HG03439 (cell line): ENCODE measurements at regions not wholly inside any gene's neighbourhood (a gene's known extent, or its start where the extent isn't known, plus 50 kb on each side); places are given as distances from the start of the nearest gene placed in this dataset.
"Not testable (repeated sequence)": the region's sequence is repeated elsewhere in the genome, so short reads cannot be mapped to it uniquely, and the experiment has no call there.

ENCODE experiments used
- ATAC-seq: cut with Tn5 transposase; IDR thresholded peaks from one replicate; pipeline ENCODE4 v1.9.1; 2021; ENCODE audit warnings: mild to moderate bottlenecking, moderate library complexity; ENCODE audit not compliant: unreplicated experiment

DNA sequence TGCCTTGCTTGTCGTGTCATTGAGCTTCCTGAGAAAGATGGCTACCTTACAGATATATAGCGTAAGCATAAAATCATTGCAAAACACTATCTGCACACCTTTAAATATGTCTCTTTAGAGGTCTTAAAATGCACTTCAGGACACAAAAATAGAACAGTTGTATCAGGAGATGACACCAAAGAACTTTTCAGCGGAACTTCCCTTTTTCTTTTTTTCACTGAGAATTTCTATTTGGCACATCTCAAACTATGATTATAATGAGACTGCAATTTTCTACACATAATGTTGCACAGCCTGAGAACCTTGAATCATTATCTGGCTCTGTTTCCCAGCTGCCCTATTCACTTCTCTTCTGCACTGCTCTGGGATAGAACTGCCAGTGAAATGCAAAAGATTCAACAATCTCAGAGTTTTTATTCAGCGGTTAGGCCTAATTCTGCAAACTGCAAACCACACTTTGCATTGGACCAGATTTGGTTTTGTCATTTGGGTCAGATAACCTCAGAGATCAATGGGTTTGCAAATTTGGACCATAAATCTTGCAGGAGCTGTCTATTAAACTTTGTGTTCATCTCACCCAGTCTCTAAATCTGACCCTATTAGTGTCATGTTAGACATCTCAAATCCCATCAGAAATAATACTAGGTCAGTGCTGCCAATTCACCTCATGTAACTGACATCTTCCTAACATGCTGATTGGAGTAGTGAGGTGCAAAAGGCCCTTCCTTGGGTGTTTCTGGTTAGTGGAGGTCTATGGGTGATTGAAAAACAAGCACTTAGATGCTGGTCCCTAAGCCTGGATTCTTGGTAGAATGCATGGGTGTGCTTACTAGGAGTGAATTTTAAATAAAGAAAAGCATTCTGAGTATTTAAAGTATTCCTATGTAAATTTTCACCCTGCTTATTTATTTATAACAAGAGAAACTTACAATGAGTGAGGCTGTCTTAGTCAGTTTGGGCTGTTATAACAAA, 382.7 kb downstream of the UTRN start:
- ATAC-seq, result no peak

GRCh38 chr6:144670259-144670658, 385.1 kb downstream of the UTRN start:
- not testable (repeated sequence) for ATAC-seq

DNA sequence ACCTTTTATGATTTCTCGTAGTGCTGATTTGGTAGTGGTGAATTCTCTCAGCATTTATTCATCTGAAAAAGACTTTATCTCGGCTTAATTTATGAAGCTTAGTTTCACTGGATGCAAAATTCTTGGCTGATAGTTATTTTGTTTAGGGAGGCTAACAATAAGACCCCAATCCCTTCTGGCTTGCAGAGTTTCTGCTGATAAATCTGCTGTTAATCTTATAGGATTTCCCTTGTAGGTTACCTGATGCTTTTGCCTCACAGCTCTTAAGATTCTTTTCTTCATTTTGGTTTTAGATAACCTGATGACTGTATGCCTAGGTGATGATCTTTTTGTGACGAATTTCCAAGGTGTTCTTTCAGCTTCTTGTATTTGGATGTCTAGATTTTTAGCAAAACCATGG, 388.7 kb downstream of the UTRN start:
- ATAC-seq, result no peak

- ATAC-seq, result no peak
These were observed 390.2 kb downstream of the UTRN start for GRCh38 chr6:144675231-144675861.

DNA sequence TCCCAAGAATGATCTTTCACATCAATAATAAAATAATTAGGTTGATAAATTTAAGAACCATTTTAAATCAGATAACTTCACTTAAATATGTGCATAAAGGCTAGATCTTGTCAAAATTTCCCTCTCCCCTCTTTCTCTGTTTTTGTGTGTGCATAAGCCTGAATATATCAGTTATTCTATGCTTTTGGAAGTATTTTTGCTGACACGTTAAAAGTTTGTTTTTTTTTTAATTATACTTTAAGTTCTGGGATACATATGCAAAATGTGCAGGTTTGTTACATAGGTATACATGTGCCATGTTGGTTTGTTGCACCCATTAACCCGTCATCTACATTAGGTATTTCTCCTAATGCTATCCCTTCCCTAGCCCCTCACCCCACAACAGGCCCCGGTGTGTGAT, 391.2 kb downstream of the UTRN start:
- ATAC-seq, result not testable (repeated sequence)

- not testable (repeated sequence) for ATAC-seq
These were observed 392.1 kb downstream of the UTRN start for GRCh38 chr6:144677263-144677662.

GRCh38 chr6:144678844-144679243, 393.7 kb downstream of the UTRN start:
- no peak for ATAC-seq

GRCh38 chr6:144681334-144681733, 396.2 kb downstream of the UTRN start:
- no peak for ATAC-seq

DNA sequence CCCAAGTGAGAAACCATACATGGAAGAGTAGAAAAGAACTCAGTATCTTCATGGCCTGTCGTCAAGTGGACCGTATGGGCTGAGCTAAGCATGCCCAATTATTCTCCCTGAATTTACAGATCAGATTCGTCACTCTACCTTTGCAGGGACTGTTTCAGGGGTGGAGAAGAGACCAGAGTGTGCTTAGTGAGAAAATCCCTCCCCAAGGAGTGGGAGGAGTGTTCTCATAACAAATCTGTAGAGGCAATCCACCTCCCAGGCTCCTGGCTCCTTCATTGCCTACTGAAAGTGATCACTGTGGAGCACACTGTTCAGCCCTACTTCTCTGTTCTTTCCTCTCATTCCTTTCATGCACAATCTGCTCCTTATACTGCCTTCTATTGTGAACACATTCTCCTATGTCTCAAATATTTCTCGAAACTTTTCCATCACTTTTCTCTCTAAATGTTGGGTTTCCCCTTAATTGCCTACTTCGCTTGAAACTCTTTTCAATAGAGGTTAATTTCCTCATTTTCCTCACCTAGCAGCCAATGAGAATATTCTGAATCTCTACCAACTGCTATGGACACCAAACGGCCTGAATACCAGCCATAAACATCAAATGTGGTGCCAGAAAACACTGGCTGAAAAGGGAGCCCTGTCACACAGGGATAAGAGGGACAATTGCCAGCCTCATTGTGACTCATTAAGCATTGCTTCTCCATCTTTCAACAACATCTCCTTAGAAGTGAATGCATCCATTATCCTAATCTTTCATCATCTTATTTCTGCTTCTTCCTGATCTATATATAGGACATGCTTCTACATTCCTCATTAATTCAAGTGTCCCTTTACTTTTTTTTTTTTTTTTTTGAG, 398.3 kb downstream of the UTRN start:
- no peak for ATAC-seq

GRCh38 chr6:144688713-144689112, 403.6 kb downstream of the UTRN start:
- ATAC-seq, result no peak

DNA sequence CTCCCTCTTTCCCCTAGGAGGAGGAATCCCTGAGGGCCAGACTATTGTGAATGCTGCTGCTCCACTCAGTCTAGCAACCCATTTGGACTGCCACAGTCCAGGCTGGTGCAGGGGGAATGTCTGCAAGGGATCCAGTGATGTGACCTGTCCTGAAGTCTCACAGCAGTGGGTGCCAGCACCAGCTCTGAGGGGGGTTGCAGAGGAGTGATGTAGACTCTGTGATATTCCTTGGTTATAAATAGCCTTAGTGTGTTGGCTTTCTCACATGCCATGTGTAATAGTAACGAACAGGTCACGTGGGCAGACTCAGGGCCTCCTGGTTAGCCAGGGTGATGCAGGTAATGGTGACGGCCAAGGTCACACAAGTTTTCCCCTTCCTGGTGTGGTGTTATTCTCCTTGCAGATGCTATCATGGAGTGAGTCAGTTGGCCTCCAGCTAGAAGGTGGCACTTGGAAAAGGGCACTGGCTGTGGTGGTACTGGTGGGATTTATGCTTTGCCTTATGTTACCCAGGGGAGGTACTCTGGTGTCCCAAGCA, 404.4 kb downstream of the UTRN start:
- ATAC-seq, result no peak

GRCh38 chr6:144690133-144690532, 405.0 kb downstream of the UTRN start:
- ATAC-seq, result no peak

DNA sequence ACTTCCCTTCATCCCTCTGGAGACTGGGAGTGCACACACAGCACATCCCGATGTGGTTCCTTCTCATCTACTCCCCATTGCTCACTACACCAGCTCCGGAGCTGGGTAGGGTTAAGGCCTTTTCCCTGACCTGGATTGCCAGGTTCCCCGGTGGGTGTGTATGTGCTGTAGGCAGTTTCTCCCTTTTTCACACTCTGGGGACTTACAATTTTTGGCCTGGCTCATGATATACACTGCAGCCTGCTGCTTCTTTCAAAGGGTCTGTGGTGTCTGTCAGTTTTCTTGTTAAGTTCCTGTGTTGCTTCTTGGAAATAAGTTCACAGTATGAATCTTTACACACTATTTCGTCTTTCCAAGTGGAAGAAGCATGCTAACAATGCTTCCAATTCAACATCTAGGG, 405.5 kb downstream of the UTRN start:
- no peak for ATAC-seq

GRCh38 chr6:144692050-144692449, 406.9 kb downstream of the UTRN start:
- not testable (repeated sequence) for ATAC-seq

GRCh38 chr6:144695858-144696533, 410.9 kb downstream of the UTRN start:
- ATAC-seq, result no peak

DNA sequence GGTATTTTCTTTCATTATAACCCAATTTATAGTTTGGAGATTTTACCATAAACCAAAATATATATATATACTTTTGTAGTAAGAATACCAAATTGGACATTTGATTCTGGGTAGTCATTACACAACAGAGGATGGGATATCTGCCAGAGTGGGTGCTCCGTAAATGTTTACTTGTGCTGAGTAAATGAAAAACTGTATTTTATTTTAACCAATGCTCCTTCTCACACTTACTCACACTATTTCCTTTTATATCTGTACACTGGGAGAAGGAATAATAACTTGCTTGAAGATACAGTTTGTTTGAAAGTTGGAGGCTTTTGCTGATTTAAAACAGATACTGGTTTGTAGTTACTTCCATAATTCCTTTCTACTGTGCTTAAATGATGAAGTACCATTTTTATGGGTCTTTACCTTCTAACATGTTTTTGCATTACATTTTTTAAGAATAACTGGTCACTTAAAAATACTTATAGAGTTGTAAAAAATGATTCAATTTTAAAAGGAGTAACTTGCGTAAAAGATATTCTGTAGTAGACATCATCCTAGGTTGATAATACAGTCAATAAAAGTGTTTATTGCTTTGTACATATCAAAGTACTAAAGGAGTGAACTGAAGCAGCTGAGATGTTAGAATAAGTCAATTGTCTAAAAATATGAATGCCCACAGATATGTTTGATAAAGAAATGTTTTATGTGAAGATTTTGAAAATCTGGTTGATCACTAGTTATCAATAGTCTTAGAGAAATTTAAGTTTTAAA, 411.7 kb downstream of the UTRN start:
- ATAC-seq, result no peak

GRCh38 chr6:144697369-144697760, 412.2 kb downstream of the UTRN start:
- ATAC-seq, result no peak

DNA sequence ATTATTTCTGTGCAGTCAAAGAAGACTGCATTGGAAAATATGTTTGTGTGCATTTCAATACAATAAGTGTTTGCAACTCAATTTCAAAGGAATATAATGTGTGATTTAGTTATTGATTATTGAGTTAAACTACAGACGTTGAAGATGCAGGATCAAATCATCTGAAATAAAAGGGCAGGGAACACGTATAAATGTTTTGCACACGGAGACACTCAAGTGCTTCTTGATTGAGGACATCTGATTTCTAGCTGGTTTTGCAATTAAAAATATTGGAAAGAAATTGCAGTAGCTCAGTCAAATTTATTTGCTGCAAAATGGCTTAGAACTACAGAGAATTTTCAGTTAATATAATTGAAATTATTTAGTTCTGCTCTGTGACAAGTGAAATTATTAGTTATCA, 412.7 kb downstream of the UTRN start:
- ATAC-seq, result no peak

DNA sequence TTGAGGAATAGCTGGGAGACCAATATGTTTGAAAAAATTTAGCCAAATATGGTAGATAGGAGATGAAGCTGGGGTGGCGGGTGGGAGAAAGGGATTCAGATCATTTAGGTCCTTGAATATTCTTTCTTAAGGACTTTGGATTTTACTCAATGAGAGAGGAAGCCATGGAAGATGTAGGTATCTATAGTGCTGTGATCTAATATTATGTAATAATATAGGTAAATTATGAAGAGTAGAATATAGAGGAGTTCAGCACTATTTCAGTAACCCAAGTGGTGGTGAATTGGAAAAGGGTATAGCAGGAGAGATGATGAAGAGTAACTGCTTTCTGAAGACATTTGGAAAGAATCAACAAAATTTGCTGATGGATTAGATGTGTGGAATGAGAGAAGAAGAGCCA, 417.6 kb downstream of the UTRN start:
- ATAC-seq, result no peak

- no peak for ATAC-seq
These were observed 425.1 kb downstream of the UTRN start for GRCh38 chr6:144710207-144710606.
